T-cell (primary cell): ENCODE measurements at regions not wholly inside any gene's neighbourhood (a gene's known extent, or its start where the extent isn't known, plus 50 kb on each side); places are given as distances from the start of the nearest gene placed in this dataset.

Source experiments
- ATAC-seq, 4 experiments: fragments of 200-7000 bp in 3 of 4; fragments of 150-1000 bp in 1 of 4; cut with Tn5 transposase; replicated peaks in 1 of 4; 1 replicate in 3 of 4; 2 replicates in 1 of 4; pipeline ENCODE4 v1.10.0; 2021; ENCODE audit warnings: moderate library complexity in 3 of 4, mild to moderate bottlenecking in 2 of 4, moderate number of reproducible peaks in 1 of 4
- CTCF ChIA-PET, 2 donors: fragments of 300-600 bp; sonication (Branson Sonifier 250); formaldehyde crosslinking; loops; one replicate each; lab custom pipeline; 2022; ENCODE audit warnings: antibody characterized with exemption in 2 of 2; lab: Charles Lee
- POLR2A ChIA-PET, 2 donors: fragments of 300-600 bp; sonication (Branson Sonifier 250); formaldehyde crosslinking; loops; one replicate each; lab custom pipeline; 2022; ENCODE audit warnings: antibody characterized with exemption in 2 of 2; lab: Charles Lee
- DNase-seq, 35 experiments: peaks; one replicate each; pipeline versions ENCODE4 v3.0.0 to v3.0.0-alpha.2; 2013 to 2023
- H3K27ac ChIP-seq: one replicate; pipeline ENCODE4 v1.5.1; 2013; ENCODE audit warnings: low read length
- H3K27me3 ChIP-seq, 2 experiments: replicated peaks in 1 of 2; 1 replicate in 1 of 2; 2 replicates in 1 of 2; pipeline versions ENCODE4 v1.6.1 to v1.7.0; 2013; ENCODE audit warnings: low read length in 1 of 2, mixed read lengths in 1 of 2; ENCODE audit not compliant: control insufficient read depth in 2 of 2, insufficient read depth in 2 of 2; ENCODE audit errors: extremely low read depth in 1 of 2
- H3K36me3 ChIP-seq, 2 donors: 1 replicate in 1 of 2; 2 replicates in 1 of 2; pipeline versions ENCODE4 v1.6.1 to v1.7.0; 2013; ENCODE audit warnings: low read length in 1 of 2; ENCODE audit not compliant: control insufficient read depth in 2 of 2, insufficient read depth in 1 of 2; ENCODE audit errors: extremely low read depth in 1 of 2
- H3K4me1 ChIP-seq, 2 experiments: 1 replicate in 1 of 2; 2 replicates in 1 of 2; pipeline versions ENCODE4 v1.6.1 to v1.7.0; 2013; ENCODE audit warnings: low read length in 2 of 2, mixed read lengths in 1 of 2; ENCODE audit not compliant: insufficient read depth in 2 of 2, control insufficient read depth in 1 of 2; ENCODE audit errors: extremely low read depth in 1 of 2
- H3K4me3 ChIP-seq, 2 donors: 1 replicate in 1 of 2; 2 replicates in 1 of 2; pipeline versions ENCODE4 v1.5.1 to v1.7.0; 2013; ENCODE audit warnings: mild to moderate bottlenecking in 2 of 2, low read length in 1 of 2, moderate library complexity in 1 of 2; ENCODE audit not compliant: control insufficient read depth in 1 of 2; ENCODE audit errors: extremely low read depth in 1 of 2
- H3K9me3 ChIP-seq: 2 replicates; pipeline ENCODE4 v1.7.0; 2013
- H3K27ac Mint-ChIP-seq, 2 donors: one replicate each; pipeline ENCODE4 v1.8.0; 2020 to 2021; ENCODE audit warnings: mild to moderate bottlenecking in 2 of 2, mixed read lengths in 2 of 2
- H3K27me3 Mint-ChIP-seq, 2 donors: one replicate each; pipeline ENCODE4 v1.8.0; 2021 to 2022; ENCODE audit warnings: mixed read lengths in 2 of 2
- H3K36me3 Mint-ChIP-seq: one replicate; pipeline ENCODE4 v1.8.0; 2021; ENCODE audit warnings: mixed read lengths
- H3K4me1 Mint-ChIP-seq, 3 donors: one replicate each; pipeline ENCODE4 v1.8.0; 2020 to 2022; ENCODE audit warnings: mixed read lengths in 3 of 3, mild to moderate bottlenecking in 1 of 3
- H3K4me3 Mint-ChIP-seq, 3 donors: one replicate each; pipeline ENCODE4 v1.8.0; 2020 to 2022; ENCODE audit warnings: mild to moderate bottlenecking in 3 of 3, mixed read lengths in 3 of 3, moderate library complexity in 3 of 3
- H3K9me3 Mint-ChIP-seq, 3 donors: one replicate each; pipeline ENCODE4 v1.8.0; 2020 to 2022; ENCODE audit warnings: mixed read lengths in 3 of 3
- WGBS: methylation state at CpG from one replicate; pipeline ENCODE4 v1.1.5; 2013; ENCODE audit warnings: missing lambda C conversion rate; ENCODE audit not compliant: insufficient coverage; 5-methylcytosine and 5-hydroxymethylcytosine counted together

DNA sequence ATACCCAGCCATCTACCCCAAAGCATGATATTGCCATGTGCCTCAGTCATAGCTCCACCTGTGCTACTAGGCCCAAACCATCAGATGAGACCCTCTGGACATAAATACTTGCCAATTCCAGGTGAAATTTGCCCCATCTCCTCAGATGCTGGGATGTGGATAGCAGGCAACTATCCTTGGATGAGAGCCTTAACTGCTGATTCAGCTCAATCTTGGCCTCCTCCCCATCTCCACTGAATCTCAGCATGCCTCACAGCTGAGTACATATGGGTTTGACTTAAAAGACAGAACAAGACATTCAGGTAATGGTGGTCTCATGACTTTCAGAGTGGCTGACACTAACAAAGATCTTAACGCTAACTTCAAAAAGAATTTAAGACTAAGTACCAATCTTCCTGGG, 50.8 kb upstream of the KLHL13 start:
- H3K27ac Mint-ChIP-seq, result no peak overlapping the region
- no peaks in the 10 kb centered on the region for H3K4me1 Mint-ChIP-seq
- no peak overlapping the region for H3K4me3 ChIP-seq
- ChIA-PET CTCF (no interaction called here), POLR2A (no interaction called here)
- no peaks in the 10 kb centered on the region for H3K36me3 Mint-ChIP-seq
- no peaks in the 10 kb centered on the region for H3K4me1 ChIP-seq
- no peak for ATAC-seq
- no peaks in the 10 kb centered on the region for H3K27me3 ChIP-seq
- H3K9me3 ChIP-seq, result no peaks in the 10 kb centered on the region
- no peaks in the 10 kb centered on the region for H3K36me3 ChIP-seq
- no peak overlapping the region for H3K4me3 Mint-ChIP-seq
- peaks cover 5 to 22% of the 10 kb centered on the region in 2 donors for H3K27me3 Mint-ChIP-seq
- no peaks in the 10 kb centered on the region for H3K9me3 Mint-ChIP-seq
- H3K27ac ChIP-seq, result no peak overlapping the region
- no CpG with 5 or more reads among the region's 1 CpG for WGBS
- DNase-seq, result no peak

DNA sequence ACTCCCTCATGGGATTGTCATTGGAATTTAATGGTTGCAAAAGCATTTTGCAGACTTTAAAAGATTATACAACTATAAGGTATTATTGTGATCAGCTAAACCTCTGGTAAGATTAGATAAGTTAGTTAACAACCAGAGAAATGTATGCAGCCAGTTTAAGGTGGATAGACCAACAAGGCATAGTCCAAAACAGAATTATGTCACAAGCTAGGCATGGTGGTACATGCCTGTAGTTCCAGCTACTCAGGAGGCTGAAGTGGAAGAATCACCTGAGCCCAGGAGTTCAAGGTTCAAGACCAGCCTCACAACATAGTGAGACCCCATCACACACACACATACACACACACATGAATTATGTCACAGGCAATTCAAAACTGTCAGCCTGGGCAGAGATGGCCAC, 54.7 kb upstream of the KLHL13 start:
- Mint-ChIP-seq H3K27me3 (peaks cover 5 to 17% of the 10 kb centered on the region in 2 donors), H3K9me3 (no peaks in the 10 kb centered on the region), H3K4me3 (no peak overlapping the region), H3K27ac (no peak overlapping the region), H3K4me1 (no peaks in the 10 kb centered on the region), H3K36me3 (no peaks in the 10 kb centered on the region)
- ATAC-seq (no peak), DNase-seq (no peak)
- no peak overlapping the region for H3K4me3 ChIP-seq
- H3K27ac ChIP-seq, result no peak overlapping the region
- POLR2A ChIA-PET, result no interaction called here
- CTCF ChIA-PET, result no interaction called here
- no peaks in the 10 kb centered on the region for H3K9me3 ChIP-seq
- no peaks in the 10 kb centered on the region for H3K4me1 ChIP-seq
- H3K36me3 ChIP-seq, result no peaks in the 10 kb centered on the region
- H3K27me3 ChIP-seq, result no peaks in the 10 kb centered on the region

DNA sequence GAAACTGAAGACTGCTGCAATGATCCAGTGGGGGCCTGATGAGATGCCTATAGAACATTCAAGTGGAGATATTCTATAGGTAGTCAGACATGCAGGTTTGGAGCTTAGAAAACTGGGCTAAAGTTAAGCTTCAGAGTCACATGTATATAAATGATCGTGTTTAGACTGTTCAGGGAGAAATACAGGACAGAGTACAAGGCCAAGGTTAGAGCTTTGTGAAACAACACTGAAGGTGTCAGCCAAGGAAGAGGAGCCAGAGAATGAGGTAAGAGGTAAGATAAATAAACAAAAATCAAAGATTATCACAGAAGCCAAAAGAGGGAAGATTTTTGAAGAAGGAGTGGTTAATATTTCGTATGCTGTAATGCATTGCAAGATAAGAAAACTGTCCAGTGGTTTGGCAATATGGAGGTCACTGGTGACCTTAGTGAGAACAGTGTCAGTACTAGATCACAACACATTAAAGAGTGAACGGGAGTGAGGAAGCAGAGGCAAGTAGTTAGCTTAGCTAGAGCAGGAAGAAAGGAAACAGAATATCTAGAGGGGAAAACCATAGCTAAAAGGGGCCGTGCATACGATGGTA, 58.0 kb upstream of the KLHL13 start:
- CTCF ChIA-PET, result interaction anchor here (0.6 kb wide), 2 partner anchors 8 to 80 kb away, joined by 3 to 4 read pairs; no protein-coding TSS in a partner anchor
- POLR2A ChIA-PET, result no interaction called here
- Mint-ChIP-seq H3K4me3 (no peak overlapping the region), H3K4me1 (no peaks in the 10 kb centered on the region), H3K27ac (no peak overlapping the region), H3K9me3 (no peaks in the 10 kb centered on the region), H3K36me3 (no peaks in the 10 kb centered on the region), H3K27me3 (no peaks in the 10 kb centered on the region)
- DNase-seq (no peak), ATAC-seq (no peak)
- Histone ChIP-seq H3K4me3 (no peak overlapping the region), H3K27ac (no peak overlapping the region), H3K4me1 (no peaks in the 10 kb centered on the region), H3K9me3 (no peaks in the 10 kb centered on the region), H3K27me3 (no peaks in the 10 kb centered on the region), H3K36me3 (no peaks in the 10 kb centered on the region)
- 88% methylated on average over 1 of the region's 5 CpGs for WGBS

DNA sequence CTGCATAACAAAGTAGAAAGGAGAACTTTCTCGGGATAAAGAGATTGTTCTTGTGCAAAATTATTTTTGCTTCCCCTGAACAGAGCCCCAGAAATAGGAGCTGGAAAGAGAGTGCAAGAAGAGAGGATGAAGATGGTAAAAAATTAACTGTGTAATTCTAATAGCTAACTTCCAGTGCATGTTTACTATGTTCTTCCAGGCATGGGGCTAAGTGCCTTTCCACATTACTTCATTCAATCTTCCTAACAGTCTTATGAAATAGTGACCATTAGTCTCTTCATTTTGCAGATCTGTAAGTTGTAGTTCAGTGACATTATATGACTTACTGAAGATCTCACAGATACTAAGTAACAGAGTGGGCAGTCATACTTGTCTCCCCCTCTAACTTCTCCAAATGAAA, 61.1 kb upstream of the KLHL13 start:
- ATAC-seq, result no peak
- no peak overlapping the region for H3K27ac ChIP-seq
- no peak for DNase-seq
- H3K9me3 Mint-ChIP-seq, result no peaks in the 10 kb centered on the region
- no peaks in the 10 kb centered on the region for H3K27me3 ChIP-seq
- no peak overlapping the region for H3K4me3 Mint-ChIP-seq
- H3K9me3 ChIP-seq, result no peaks in the 10 kb centered on the region
- POLR2A ChIA-PET, result no interaction called here
- CTCF ChIA-PET, result no interaction called here
- H3K36me3 Mint-ChIP-seq, result no peaks in the 10 kb centered on the region
- H3K27me3 Mint-ChIP-seq, result peaks cover 0 to 14% of the 10 kb centered on the region in 2 donors
- no CpG with 5 or more reads among the region's 1 CpG for WGBS
- H3K27ac Mint-ChIP-seq, result no peak overlapping the region
- H3K4me1 ChIP-seq, result no peaks in the 10 kb centered on the region
- no peaks in the 10 kb centered on the region for H3K4me1 Mint-ChIP-seq
- no peak overlapping the region for H3K4me3 ChIP-seq
- no peaks in the 10 kb centered on the region for H3K36me3 ChIP-seq

DNA sequence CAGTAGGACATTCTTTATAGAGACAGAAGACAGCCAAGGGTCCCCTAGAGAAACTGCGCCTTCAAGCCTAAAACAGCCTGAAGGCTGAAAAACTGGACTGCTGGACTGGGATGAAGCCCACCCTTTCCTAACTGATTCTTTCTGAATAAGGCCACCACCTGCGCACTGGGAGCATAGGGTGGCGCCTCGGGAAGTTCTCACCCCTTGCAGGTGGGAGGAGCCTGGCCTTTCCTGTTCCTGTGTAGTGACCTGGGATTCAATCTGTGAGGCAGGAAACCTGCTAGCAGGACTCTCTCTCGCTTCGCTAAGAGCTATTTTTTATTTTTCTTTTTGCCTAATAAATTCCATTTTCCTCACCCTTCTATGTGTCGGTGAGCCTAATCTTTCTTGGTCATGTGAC, 61.8 kb upstream of the KLHL13 start:
- H3K36me3 ChIP-seq, result no peaks in the 10 kb centered on the region
- Mint-ChIP-seq H3K4me3 (no peak overlapping the region), H3K36me3 (no peaks in the 10 kb centered on the region), H3K27ac (no peak overlapping the region), H3K9me3 (no peaks in the 10 kb centered on the region), H3K4me1 (no peaks in the 10 kb centered on the region), H3K27me3 (peaks cover 0 to 14% of the 10 kb centered on the region in 2 donors)
- DNase-seq (no peak), ATAC-seq (no peak)
- ChIA-PET POLR2A (no interaction called here), CTCF (interaction anchor here in 1 of 2 donors (0.5 kb wide), 1 partner anchor 158 kb away, joined by 3 read pairs; no protein-coding TSS in a partner anchor)
- H3K4me1 ChIP-seq, result no peaks in the 10 kb centered on the region
- H3K9me3 ChIP-seq, result no peaks in the 10 kb centered on the region
- H3K4me3 ChIP-seq, result no peak overlapping the region
- no CpG with 5 or more reads among the region's 7 CpGs for WGBS
- H3K27ac ChIP-seq, result no peak overlapping the region
- H3K27me3 ChIP-seq, result no peaks in the 10 kb centered on the region

DNA sequence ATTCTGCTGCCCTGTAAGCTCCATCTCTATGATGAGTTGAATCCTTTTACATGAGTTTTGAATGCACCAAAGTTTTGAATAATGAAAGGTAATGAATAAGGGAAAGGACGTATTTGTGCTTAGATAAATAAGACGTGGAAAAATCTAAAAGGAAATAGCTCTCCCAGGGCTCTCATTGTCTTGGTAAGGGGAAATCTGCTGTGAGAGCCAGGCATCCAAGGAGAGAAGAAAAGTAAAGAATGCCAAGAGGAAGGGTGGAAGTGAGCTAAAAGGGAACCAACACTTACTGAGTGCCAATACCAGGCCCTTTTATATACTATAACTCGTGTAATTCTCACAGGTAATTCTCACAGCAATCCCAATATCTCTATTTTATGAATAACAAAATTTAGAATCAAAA, 62.6 kb upstream of the KLHL13 start:
- Histone ChIP-seq H3K27ac (no peak overlapping the region), H3K4me3 (no peak overlapping the region), H3K4me1 (no peaks in the 10 kb centered on the region), H3K36me3 (no peaks in the 10 kb centered on the region), H3K9me3 (no peaks in the 10 kb centered on the region), H3K27me3 (no peaks in the 10 kb centered on the region)
- Mint-ChIP-seq H3K9me3 (peaks cover 0 to 5% (median 0%) of the 10 kb centered on the region in 3 donors), H3K36me3 (no peaks in the 10 kb centered on the region), H3K27me3 (peaks cover 0 to 14% of the 10 kb centered on the region in 2 donors), H3K4me3 (no peak overlapping the region), H3K4me1 (no peaks in the 10 kb centered on the region), H3K27ac (no peak overlapping the region)
- POLR2A ChIA-PET, result no interaction called here
- DNase-seq, result no peak
- CTCF ChIA-PET, result no interaction called here
- no CpG with 5 or more reads among the region's 3 CpGs for WGBS
- no peak for ATAC-seq

DNA sequence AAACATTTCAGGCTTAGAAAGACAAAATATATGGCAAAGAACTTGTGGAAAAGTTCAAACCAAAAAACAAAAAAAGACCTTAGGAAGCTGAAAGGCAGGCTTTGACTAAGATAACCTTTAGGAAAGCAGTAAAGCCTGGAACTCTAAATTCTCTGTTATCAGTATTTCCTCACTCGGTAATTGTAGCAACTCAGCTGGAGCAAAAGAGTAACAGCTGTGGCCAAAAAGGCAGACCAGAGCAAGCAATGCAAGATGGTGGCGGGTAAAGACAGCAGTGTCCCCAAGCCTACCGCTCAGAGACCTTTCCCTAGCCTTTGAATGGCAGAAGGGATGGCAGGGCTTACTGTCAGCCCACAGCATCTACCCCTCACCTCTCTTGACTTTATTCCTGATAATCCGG, 63.1 kb upstream of the KLHL13 start:
- Mint-ChIP-seq H3K27me3 (peaks cover 0 to 15% of the 10 kb centered on the region in 2 donors), H3K4me1 (no peaks in the 10 kb centered on the region), H3K27ac (no peak overlapping the region), H3K9me3 (peaks cover 0 to 5% (median 0%) of the 10 kb centered on the region in 3 donors), H3K4me3 (no peak overlapping the region), H3K36me3 (no peaks in the 10 kb centered on the region)
- ATAC-seq, result no peak
- POLR2A ChIA-PET, result no interaction called here
- Histone ChIP-seq H3K9me3 (no peaks in the 10 kb centered on the region), H3K36me3 (no peaks in the 10 kb centered on the region), H3K27me3 (no peaks in the 10 kb centered on the region), H3K27ac (no peak overlapping the region), H3K4me3 (no peak overlapping the region), H3K4me1 (no peaks in the 10 kb centered on the region)
- WGBS, result no CpG with 5 or more reads among the region's 4 CpGs
- CTCF ChIA-PET, result no interaction called here
- DNase-seq, result no peak
